ENCODE measurements at regions not wholly inside any gene's neighbourhood (a gene's known extent, or its start where the extent isn't known, plus 50 kb on each side); places are given as distances from the start of the nearest gene placed in this dataset.

DNA sequence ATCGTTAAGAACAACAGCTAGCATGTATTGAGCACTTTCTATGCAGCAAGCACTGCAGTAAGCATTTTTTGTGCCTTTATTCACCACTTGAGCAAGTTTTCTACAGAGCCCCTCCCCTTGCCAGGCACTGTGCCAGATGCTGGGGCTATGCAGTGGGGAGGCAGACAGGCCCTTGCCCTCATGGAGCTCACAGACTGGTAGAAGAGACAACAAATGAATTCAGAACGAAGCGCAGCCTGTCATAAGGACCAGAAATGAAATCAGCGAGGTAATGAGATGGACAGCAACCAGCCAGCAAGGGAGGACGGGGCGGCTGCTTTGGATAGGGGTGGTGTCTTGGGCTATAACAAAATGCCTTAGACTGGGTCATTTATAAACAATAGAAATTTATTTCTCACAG lies 68.8 kb downstream of the C9orf50 start:
- H4K20me1 ChIP-seq (replicated peaks; ENCODE audit: control insufficient read depth, extremely low read depth, insufficient read depth, low read length), result no peaks in the 10 kb centered on the region
- H3K79me2 ChIP-seq (ENCODE audit: control insufficient read depth, insufficient read depth, low read length), result no peaks in the 10 kb centered on the region
- H3K27ac ChIP-seq (ENCODE audit: insufficient read depth, low read depth, low read length), result no peak overlapping the region
- BruUV-seq (replicated peaks), result no TSS peak
- FAIRE-seq, result no peak
- ChIA-PET POLR2A (interaction anchor here (0.6 kb wide), 1 partner anchor 20 kb away, joined by 7 read pairs; no protein-coding TSS in a partner anchor), CTCF (interaction anchor here (0.9 to 2.5 kb wide), 2 partner anchors 10 to 413 kb away, joined by 3 to 6 read pairs; no protein-coding TSS in a partner anchor)
- H3K27me3 ChIP-seq (ENCODE audit: control insufficient read depth in 2 of 2, insufficient read depth in 2 of 2, low read length in 2 of 2), result peaks cover 0 to 3% of the 10 kb centered on the region in 2 experiments
- peaks cover 3% of the 10 kb centered on the region for H3K4me1 ChIP-seq (ENCODE audit: control insufficient read depth, extremely low read depth, insufficient read depth, low read length)
- no peak for DNase-seq (ENCODE audit: low read depth, low spot score)
- H3K9me3 ChIP-seq (replicated peaks; ENCODE audit: control insufficient read depth, insufficient read depth, low read length), result no peaks in the 10 kb centered on the region
- H3K4me3 ChIP-seq (replicated peaks in 1 of 3; ENCODE audit: insufficient read depth in 1 of 3, low read depth in 1 of 3, low read length in 3 of 3), result no peak overlapping the region
- intact Hi-C loops (cut with micrococcal nuclease) (loop anchor here (5.0 kb wide), 2 partner anchors 45 to 220 kb away; no protein-coding TSS in a partner anchor), dilution Hi-C loops (cut with MboI; ENCODE audit: extremely low pct_ligation_motif_present, low sequenced_read_pairs) (no loop called here)
- H3K9ac ChIP-seq (replicated peaks; ENCODE audit: extremely low read depth, insufficient read depth, low read length), result no peak overlapping the region
- no peaks in the 10 kb centered on the region for H3K36me3 ChIP-seq (ENCODE audit: control insufficient read depth in 2 of 2, extremely low read depth in 1 of 2, insufficient read depth in 2 of 2, low read length in 2 of 2)
- no peak for TF ChIP-seq GATA2 (IDR thresholded peaks at IDR 0.05; ENCODE audit: insufficient read depth, insufficient read length, low read depth, low read length)
- TF ChIP-seq JUN (IDR thresholded peaks at IDR 0.05; ENCODE audit: borderline replicate concordance, insufficient read depth, insufficient read length, low read depth), result no peak
- TF ChIP-seq MYC (IDR thresholded peaks at IDR 0.05; ENCODE audit: low read depth, low read length), result no peak
- TF ChIP-seq, protein P1, sequence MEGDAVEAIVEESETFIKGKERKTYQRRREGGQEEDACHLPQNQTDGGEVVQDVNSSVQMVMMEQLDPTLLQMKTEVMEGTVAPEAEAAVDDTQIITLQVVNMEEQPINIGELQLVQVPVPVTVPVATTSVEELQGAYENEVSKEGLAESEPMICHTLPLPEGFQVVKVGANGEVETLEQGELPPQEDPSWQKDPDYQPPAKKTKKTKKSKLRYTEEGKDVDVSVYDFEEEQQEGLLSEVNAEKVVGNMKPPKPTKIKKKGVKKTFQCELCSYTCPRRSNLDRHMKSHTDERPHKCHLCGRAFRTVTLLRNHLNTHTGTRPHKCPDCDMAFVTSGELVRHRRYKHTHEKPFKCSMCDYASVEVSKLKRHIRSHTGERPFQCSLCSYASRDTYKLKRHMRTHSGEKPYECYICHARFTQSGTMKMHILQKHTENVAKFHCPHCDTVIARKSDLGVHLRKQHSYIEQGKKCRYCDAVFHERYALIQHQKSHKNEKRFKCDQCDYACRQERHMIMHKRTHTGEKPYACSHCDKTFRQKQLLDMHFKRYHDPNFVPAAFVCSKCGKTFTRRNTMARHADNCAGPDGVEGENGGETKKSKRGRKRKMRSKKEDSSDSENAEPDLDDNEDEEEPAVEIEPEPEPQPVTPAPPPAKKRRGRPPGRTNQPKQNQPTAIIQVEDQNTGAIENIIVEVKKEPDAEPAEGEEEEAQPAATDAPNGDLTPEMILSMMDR (IDR thresholded peaks at IDR 0.05; ENCODE audit: extremely low read depth in 1 of 2, insufficient read depth in 1 of 2, low read depth in 1 of 2, low read length in 2 of 2), result no peak
- TF ChIP-seq, protein P2, sequence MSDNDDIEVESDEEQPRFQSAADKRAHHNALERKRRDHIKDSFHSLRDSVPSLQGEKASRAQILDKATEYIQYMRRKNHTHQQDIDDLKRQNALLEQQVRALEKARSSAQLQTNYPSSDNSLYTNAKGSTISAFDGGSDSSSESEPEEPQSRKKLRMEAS (IDR thresholded peaks at IDR 0.05; ENCODE audit: insufficient read depth, insufficient read length), result no peak
- no peak for TF ChIP-seq FOS (IDR thresholded peaks at IDR 0.05; ENCODE audit: borderline replicate concordance, insufficient read depth, low read length)
- TF ChIP-seq POLR2AphosphoS5 (IDR thresholded peaks at IDR 0.05; ENCODE audit: insufficient read depth, low read depth, low read length), result no peak
- TF ChIP-seq EZH2 (IDR thresholded peaks at IDR 0.05; ENCODE audit: borderline replicate concordance, low read depth, low read length, severe bottlenecking), result no peak
- TF ChIP-seq POLR2A (IDR thresholded peaks at IDR 0.05; ENCODE audit: low read depth, low read length), result no peak
- no peak overlapping the region for H2AFZ ChIP-seq (ENCODE audit: low read depth, low read length)
- no peaks in the 10 kb centered on the region for H3K9me1 ChIP-seq (replicated peaks; ENCODE audit: control insufficient read depth, extremely low read depth, insufficient read depth, low read length)
- H3K4me2 ChIP-seq (ENCODE audit: insufficient read depth, low read length), result no peak overlapping the region

All from endothelial cell of umbilical vein (primary cell).